Choroid plexus epithelial cell (primary cell): ENCODE measurements at regions not wholly inside any gene's neighbourhood (a gene's known extent, or its start where the extent isn't known, plus 50 kb on each side); places are given as distances from the start of the nearest gene placed in this dataset.

ENCODE experiments used
- DNase-seq: peaks from one replicate; pipeline ENCODE4 v3.0.0-alpha.2; 2010; ENCODE audit warnings: low read depth
- H3K4me3 ChIP-seq: 2 replicates; pipeline ENCODE4 v1.5.1; 2011; ENCODE audit warnings: low read depth, mild to moderate bottlenecking, control low read depth, low read length, moderate library complexity
- TF ChIP-seq, protein P1 (sequence below): conservative IDR thresholded peaks from 2 replicates; pipeline ENCODE4 v1.5.1; 2011; ENCODE audit warnings: low read depth, mild to moderate bottlenecking, control low read depth, inconsistent platforms, low read length, moderate library complexity

DNA sequence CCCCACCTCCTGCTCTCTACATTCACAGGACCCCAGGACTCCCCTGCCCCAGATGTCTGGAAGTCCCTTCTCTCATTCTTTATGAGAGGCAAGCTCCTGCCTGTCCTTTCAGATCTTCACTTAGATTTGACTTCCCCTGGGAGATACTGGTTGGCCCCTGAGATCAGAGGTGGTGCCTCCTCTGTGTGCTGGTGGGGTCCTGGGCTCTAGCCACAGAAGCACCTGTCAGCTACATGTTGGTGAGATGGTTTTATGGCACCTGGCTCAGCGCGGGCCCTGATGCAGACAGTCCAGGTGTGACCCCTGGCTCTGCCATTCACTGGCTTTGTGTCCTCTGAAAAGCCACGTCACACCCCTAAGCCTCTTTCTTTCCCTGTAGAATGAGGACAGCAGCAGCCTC is 369.6 kb upstream of the ID2 start:
- H3K4me3 ChIP-seq, result no peak overlapping the region
- no peak for DNase-seq
- TF ChIP-seq, protein P1, sequence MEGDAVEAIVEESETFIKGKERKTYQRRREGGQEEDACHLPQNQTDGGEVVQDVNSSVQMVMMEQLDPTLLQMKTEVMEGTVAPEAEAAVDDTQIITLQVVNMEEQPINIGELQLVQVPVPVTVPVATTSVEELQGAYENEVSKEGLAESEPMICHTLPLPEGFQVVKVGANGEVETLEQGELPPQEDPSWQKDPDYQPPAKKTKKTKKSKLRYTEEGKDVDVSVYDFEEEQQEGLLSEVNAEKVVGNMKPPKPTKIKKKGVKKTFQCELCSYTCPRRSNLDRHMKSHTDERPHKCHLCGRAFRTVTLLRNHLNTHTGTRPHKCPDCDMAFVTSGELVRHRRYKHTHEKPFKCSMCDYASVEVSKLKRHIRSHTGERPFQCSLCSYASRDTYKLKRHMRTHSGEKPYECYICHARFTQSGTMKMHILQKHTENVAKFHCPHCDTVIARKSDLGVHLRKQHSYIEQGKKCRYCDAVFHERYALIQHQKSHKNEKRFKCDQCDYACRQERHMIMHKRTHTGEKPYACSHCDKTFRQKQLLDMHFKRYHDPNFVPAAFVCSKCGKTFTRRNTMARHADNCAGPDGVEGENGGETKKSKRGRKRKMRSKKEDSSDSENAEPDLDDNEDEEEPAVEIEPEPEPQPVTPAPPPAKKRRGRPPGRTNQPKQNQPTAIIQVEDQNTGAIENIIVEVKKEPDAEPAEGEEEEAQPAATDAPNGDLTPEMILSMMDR, result no peak

DNA sequence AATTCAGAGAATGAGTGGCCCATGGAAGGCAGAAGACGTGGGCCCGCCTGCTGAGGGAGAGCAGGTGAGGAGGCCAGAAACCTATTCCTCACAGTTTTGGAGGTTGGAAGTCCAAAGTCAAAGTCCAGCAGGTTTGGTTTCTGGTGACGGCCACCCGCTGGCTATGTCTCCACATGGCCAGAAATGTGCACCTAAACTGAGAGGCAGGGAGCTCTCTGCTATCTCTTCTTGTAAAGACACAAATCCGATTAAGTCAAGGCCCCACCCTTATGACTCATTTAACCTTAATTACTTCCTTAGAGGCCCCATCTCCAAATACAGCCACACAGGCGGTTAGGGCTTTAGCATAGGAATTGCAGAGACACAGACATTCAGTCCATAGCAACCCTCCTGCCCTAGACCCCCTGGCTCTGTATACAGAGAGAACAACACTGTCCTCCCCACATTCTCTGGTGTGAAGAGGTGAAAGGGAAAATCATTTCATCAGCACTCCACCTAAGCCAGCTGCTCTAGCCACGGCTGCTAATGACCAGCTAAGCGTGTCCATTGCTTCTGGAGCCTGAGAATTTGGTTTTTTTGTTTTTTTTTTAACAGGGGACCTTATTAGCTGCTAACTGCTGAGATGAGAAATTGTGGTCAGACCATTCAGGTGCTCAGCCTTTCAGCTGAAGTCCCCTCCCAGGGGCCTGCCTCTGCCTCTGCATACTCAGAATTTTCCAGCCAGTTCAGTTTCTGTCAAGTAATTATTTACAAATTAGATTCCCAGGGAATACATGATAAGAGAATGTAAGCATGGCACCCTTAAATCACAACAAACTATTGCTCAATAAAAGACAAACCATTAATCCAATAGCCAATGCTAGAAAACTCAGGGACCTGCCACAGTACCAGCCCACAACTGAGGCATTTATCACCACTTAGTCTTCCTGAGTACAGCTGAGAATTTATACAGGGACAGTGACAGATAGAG is 368.7 kb upstream of the ID2 start:
- DNase-seq, result no peak
- TF ChIP-seq, protein P1, result no peak
- no peak overlapping the region for H3K4me3 ChIP-seq

DNA sequence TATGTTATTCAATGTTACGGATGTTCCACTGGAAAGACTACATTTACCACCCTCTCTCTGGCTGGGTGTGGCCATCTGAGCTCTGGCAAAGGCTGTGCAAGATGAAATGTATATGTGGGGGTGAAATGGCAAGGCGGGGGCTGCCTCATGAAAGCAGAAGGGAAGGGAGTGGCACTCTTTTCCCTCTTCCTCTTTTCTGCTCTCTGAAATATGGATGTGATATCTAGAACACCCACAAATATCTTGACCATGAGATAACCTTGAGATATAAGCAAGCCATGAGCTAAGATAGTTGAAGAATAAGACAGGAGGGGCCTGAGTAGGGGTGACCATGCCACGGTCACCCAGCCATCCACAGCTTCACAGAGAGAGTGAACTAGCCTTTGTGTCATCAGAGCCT is 367.8 kb upstream of the ID2 start:
- TF ChIP-seq, protein P1, result no peak
- no peak for DNase-seq

DNA sequence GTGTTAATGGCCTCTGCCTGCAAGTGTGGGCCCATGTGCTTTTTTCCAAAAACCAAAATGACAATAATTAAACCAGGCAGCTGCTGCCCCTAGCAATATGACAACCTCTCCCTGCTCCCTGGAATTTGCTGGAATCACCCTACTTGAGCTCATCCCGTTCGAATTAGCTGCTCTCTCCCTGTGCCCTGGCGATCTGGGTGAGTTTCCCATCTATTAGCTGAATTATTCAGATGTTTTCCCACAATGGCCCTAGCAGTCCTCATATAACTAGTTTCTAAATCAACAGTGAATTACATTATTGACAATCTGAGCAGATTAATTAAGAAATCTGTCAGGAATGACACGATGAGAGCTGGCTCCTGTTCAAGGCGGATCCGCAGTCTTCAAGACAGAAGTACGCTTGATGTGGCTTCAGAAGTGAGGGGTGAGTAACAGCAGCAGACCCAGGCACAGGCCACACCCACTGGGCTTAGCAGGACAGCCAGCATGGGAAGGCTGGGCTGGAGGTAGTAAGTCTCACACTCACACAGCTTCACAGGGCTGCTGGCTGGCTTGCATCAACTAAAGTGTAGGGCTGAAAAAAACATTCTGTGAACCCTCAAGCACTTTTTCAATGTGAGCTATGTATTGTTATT is 366.2 kb upstream of the ID2 start:
- TF ChIP-seq, protein P1, result no peak
- DNase-seq, result no peak
- no peak overlapping the region for H3K4me3 ChIP-seq

More for the DNA sequence above, 367.8 kb upstream of the ID2 start:
- H3K4me3 ChIP-seq, result no peak overlapping the region

DNA sequence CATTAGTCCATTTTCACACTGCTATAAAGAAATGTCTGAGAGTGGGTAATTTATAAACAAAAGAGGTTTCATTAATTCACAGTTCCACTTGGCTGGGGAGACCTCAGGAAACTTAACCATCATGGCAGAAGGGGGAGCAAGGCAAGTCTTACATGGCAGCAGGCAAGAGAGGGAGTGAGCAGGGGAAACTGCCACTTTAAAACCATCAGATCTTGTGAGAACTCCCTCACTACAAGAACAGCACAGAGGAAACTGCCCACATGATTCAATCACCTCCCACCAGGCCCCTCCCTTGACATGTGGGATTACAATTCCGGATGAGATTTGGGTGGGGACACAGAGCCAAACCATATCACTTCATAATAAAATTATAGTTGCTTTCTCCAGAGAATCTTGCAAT is 365.5 kb upstream of the ID2 start:
- no peak overlapping the region for H3K4me3 ChIP-seq
- TF ChIP-seq, protein P1, result no peak
- no peak for DNase-seq

DNA sequence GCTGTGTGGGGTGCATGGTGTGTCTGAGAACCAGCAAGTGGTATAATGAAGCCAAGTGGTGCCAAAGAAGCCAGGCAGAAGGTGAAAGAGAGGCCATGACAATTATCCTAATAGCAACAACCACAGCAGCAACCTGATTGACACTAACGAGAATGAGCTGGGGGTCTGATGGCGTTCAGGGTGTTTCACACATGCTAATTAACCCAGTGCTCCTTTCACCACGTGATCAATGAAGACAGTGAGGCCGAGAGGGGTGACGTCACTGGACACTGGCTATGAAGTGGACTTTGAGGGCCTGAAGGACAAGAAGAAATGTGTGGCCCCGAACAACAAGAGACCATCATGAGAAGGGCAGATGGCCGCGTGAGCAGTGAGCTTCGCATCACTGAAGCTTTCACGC is 364.4 kb upstream of the ID2 start:
- no peak for DNase-seq
- TF ChIP-seq, protein P1, result no peak
- no peak overlapping the region for H3K4me3 ChIP-seq
